Sigmoid colon (tissue), 6 donors: ENCODE measurements at regions not wholly inside any gene's neighbourhood (a gene's known extent, or its start where the extent isn't known, plus 50 kb on each side); places are given as distances from the start of the nearest gene placed in this dataset.
"Not testable (repeated sequence)": the region's sequence is repeated elsewhere in the genome, so short reads cannot be mapped to it uniquely, and the experiment has no call there.

ENCODE experiments used
- DNase-seq: peaks from one replicate; pipeline ENCODE4 v3.0.0-alpha.2; 2019
- H3K27ac ChIP-seq, 4 donors: fragments of 200-600 bp; sonication (generic); one replicate each; pipeline ENCODE4 v1.5.1; 2016 to 2019; ENCODE audit warnings: mild to moderate bottlenecking in 1 of 4
- H3K27me3 ChIP-seq, 3 donors: fragments of 200-600 bp; sonication (generic); one replicate each; pipeline ENCODE4 v1.5.1; 2019; ENCODE audit warnings: mild to moderate bottlenecking in 1 of 3
- H3K36me3 ChIP-seq, 4 donors: fragments of 200-600 bp; sonication (generic); one replicate each; pipeline ENCODE4 v1.5.1; 2016 to 2019
- H3K4me1 ChIP-seq, 4 donors: fragments of 200-600 bp; sonication (generic); one replicate each; pipeline ENCODE4 v1.5.1; 2017 to 2019
- H3K4me3 ChIP-seq, 4 donors: fragments of 200-600 bp; sonication (generic); one replicate each; pipeline ENCODE4 v1.5.1; 2017 to 2019; ENCODE audit warnings: mild to moderate bottlenecking in 2 of 4, moderate library complexity in 1 of 4
- H3K9me3 ChIP-seq, 4 donors: fragments of 200-600 bp in 3 of 4; sonication (generic) in 3 of 4; one replicate each; pipeline versions ENCODE4 v1.5.1 to v1.6.1; 2013 to 2019
- EP300 ChIP-seq, 4 donors: sonication (generic); formaldehyde crosslinking; IDR thresholded peaks; one replicate each; pipeline ENCODE4 v1.6.1; 2017; ENCODE audit warnings: antibody characterized with exemption in 4 of 4
- POLR2A ChIP-seq, 2 donors: fragments of 450-650 bp; IDR thresholded peaks; one replicate each; pipeline ENCODE4 v1.6.1; 2016; ENCODE audit warnings: antibody characterized with exemption in 2 of 2, mild to moderate bottlenecking in 2 of 2, moderate library complexity in 2 of 2
- POLR2AphosphoS5 ChIP-seq, 4 donors: sonication (generic); formaldehyde crosslinking; IDR thresholded peaks; one replicate each; pipeline ENCODE4 v1.6.1; 2017; ENCODE audit warnings: antibody characterized with exemption in 4 of 4
- whole genome bisulfite sequencing, 2 donors: extraction: QIAGEN DNeasy Blood & Tissue Kit; methylation state at CpG; one replicate each; pipeline ENCODE4 v1.1.7; 2013; 5-methylcytosine and 5-hydroxymethylcytosine counted together
- intact Hi-C: fragments of 100-400 bp; cut with DNase I; formaldehyde crosslinking; loops from one replicate; pipeline ENCODE4 v1.15.1; 2023
- TF ChIP-seq, protein P1 (sequence below), 4 experiments: fragments of 450-650 bp in 3 of 4; fragments of 200-600 bp in 1 of 4; IDR thresholded peaks; one replicate each; pipeline ENCODE4 v1.5.1; 2016 to 2019; ENCODE audit warnings: antibody characterized with exemption in 4 of 4, mild to moderate bottlenecking in 3 of 4, moderate library complexity in 2 of 4
- donor health status: healthy with polysubstance abuse.
- donor health status: healthy.

DNA sequence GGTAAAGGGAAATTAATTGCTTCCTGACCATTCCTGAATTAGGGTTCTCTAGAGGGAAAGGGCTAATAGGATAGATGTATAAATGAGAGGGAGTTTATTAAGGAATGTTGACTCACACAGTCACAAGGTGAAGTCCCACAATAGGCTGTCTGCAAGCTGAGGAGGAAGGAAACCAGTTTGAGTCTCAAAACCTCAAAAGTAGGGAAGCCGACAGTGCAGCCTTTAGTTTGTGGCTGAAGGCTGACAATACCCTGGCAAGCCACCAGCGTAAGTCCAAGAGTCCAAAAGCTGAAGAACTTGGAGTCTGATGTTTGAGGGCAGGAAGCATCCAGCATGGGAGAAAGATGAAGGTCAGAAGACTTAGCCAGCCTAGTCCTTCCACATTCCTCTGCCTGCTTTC lies 1340.8 kb downstream of the RPIA start:
- H3K4me3 ChIP-seq, intact Hi-C loops, H3K9me3 ChIP-seq, H3K4me1 ChIP-seq, H3K27ac ChIP-seq, H3K27me3 ChIP-seq, H3K36me3 ChIP-seq, DNase-seq: not testable (repeated sequence)
- WGBS, 2 donors, result 43 to 57% methylated on average over 2 of the region's 2 CpGs

DNA sequence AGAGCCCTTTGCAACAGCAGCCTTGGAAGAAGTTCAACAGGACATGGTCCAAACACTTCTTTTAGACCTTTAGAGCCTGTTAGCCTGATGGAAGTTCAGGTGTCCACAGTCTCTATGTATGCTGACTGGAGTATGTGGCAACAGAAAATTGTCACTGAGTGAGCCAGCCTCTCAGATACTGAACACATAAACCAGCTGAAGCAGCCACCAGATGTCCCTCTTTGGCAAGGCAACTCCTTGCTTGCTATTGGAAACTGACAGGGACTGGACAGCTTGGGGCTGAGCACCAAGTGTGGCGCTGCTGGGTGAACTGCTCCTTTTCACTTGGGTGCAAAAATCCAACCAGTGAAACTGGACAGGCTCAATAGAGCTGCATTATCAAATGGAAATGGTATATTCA lies 1344.9 kb downstream of the RPIA start:
- H3K9me3 ChIP-seq, DNase-seq, H3K27me3 ChIP-seq, H3K4me3 ChIP-seq, H3K4me1 ChIP-seq, intact Hi-C loops, H3K27ac ChIP-seq, H3K36me3 ChIP-seq: not testable (repeated sequence)
- WGBS, 2 donors, result 57 to 65% methylated on average over 1 of the region's 1 CpG

DNA sequence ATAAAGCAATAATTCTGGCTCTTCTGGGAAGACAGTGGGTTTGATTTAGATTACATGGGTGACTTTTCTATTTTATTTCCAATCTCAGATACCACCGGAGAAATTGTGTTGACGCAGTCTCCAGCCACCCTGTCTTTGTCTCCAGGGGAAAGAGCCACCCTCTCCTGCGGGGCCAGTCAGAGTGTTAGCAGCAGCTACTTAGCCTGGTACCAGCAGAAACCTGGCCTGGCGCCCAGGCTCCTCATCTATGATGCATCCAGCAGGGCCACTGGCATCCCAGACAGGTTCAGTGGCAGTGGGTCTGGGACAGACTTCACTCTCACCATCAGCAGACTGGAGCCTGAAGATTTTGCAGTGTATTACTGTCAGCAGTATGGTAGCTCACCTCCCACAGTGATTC lies 1347.6 kb downstream of the RPIA start:
- H3K27me3 ChIP-seq, H3K4me1 ChIP-seq, H3K27ac ChIP-seq, H3K9me3 ChIP-seq, H3K36me3 ChIP-seq, DNase-seq, intact Hi-C loops, H3K4me3 ChIP-seq: not testable (repeated sequence)
- WGBS, 2 donors, result 74 to 86% methylated on average over 4 of the region's 4 CpGs

DNA sequence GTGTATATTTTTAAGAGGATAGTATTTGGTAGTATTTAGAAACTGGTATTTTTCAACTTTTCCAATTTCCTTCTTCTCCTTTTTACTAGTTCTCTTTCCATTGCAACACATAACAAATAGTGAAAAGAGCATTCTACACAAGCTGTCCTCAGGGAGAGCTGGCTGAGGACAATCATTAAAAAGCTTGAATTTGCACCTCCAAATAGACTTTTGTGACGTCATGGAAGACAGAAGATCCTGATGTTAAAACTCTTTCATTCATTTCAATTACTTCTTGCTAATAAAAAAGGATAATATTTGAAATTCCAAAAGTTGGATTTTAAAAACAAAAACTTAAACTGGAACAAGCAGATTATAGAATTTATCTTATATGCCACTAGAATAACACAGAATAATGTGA lies 1356.3 kb downstream of the RPIA start:
- intact Hi-C loops, H3K9me3 ChIP-seq, H3K36me3 ChIP-seq, H3K27ac ChIP-seq, H3K4me1 ChIP-seq, H3K4me3 ChIP-seq, DNase-seq, H3K27me3 ChIP-seq: not testable (repeated sequence)
- 31 to 67% methylated on average over 1 of the region's 1 CpG for WGBS, 2 donors

DNA sequence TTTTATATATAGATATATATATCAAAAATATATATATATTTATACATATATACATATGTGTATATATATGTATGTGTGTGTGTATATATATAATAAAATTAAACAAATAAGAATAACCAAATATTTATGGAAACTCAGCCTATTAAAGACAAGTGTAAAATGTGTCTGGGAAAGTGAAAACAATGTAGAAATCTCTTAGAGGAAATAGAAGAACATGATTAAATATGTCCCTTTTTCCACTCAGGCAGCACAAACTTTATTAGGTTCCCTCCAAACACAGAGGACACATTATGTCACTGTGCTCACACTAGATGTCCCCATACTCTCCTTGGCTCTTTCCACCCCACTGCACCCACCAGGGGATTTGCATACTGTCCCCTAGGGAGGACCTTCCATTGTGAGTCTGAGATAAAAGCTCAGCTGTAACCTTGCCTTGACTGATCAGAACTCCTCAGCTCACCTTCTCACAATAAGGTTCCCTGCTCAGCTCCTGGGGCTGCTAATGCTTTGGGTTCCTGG lies 1360.7 kb downstream of the RPIA start:
- intact Hi-C loops, H3K9me3 ChIP-seq, DNase-seq, H3K27me3 ChIP-seq, H3K4me3 ChIP-seq, H3K36me3 ChIP-seq, H3K4me1 ChIP-seq, H3K27ac ChIP-seq: not testable (repeated sequence)

DNA sequence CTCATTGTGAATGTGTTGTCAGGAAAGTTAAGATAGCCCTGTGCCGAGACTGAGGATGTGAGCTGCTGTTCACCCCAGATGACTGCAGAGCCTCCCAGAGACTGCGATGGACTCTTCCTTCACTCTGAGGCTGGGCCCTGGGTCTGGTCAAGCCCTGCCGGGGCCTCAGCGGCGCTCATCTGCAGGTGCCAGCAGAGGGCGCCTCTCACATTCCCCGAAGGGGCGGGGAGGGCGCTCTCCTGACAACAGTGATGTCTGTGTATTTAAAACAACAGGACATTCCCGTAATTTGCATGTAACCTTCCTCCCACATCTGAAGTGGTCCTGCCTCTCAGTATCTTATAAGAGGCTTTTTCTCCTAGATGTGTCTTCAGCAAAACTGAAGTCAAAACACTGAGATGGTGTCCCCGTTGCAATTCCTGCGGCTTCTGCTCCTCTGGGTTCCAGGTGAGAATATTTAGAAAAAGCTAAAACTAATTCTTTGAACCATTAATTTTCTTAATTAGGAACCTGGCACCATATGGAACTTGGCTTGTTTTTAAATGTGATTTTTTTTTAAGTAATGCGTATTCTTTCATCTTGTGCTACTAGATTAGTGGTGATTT lies 1377.9 kb downstream of the RPIA start:
- H3K27me3 ChIP-seq, result peaks cover 0 to 12% (median 0%) of the 10 kb centered on the region in 3 donors
- no peaks in the 10 kb centered on the region for H3K36me3 ChIP-seq
- TF ChIP-seq POLR2A (IDR thresholded peaks at IDR 0.05) (no peak), POLR2AphosphoS5 (IDR thresholded peaks at IDR 0.05) (no peak), EP300 (IDR thresholded peaks at IDR 0.05) (no peak)
- TF ChIP-seq, protein P1, sequence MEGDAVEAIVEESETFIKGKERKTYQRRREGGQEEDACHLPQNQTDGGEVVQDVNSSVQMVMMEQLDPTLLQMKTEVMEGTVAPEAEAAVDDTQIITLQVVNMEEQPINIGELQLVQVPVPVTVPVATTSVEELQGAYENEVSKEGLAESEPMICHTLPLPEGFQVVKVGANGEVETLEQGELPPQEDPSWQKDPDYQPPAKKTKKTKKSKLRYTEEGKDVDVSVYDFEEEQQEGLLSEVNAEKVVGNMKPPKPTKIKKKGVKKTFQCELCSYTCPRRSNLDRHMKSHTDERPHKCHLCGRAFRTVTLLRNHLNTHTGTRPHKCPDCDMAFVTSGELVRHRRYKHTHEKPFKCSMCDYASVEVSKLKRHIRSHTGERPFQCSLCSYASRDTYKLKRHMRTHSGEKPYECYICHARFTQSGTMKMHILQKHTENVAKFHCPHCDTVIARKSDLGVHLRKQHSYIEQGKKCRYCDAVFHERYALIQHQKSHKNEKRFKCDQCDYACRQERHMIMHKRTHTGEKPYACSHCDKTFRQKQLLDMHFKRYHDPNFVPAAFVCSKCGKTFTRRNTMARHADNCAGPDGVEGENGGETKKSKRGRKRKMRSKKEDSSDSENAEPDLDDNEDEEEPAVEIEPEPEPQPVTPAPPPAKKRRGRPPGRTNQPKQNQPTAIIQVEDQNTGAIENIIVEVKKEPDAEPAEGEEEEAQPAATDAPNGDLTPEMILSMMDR (IDR thresholded peaks at IDR 0.05), result no peak
- H3K4me1 ChIP-seq, result no peaks in the 10 kb centered on the region
- no peak overlapping the region for H3K4me3 ChIP-seq
- WGBS, 2 donors, result 26 to 36% methylated on average over 13 of the region's 13 CpGs
- DNase-seq, result no peak
- intact Hi-C loops, result no loop called here
- H3K9me3 ChIP-seq, result no peaks in the 10 kb centered on the region
- no peak overlapping the region for H3K27ac ChIP-seq

DNA sequence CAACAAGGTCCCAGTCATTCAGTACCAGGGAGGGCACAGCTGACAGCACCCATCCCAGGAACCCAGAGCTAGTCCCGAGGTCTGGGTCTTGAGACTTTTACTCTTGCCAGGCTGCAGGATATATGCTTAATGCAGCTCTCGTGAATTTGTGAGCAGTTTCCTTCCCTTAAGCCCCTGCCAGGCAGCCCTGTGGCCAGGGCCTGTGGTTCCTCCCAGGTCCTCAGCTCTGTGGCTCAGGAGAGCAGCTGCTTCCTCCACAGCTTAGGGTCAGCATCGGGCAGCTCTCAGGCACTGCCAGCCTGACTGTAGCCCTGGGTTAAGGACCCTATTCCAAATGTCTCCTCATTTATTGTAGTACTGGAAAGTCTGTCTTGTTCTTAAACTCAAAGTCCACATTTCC lies 1384.8 kb downstream of the RPIA start:
- H3K4me3 ChIP-seq, result no peak overlapping the region
- H3K9me3 ChIP-seq, result no peaks in the 10 kb centered on the region
- no peaks in the 10 kb centered on the region for H3K36me3 ChIP-seq
- no peak for DNase-seq
- no peaks in the 10 kb centered on the region for H3K4me1 ChIP-seq
- H3K27me3 ChIP-seq, result peaks cover 0 to 15% (median 0%) of the 10 kb centered on the region in 3 donors
- intact Hi-C loops, result no loop called here
- TF ChIP-seq EP300 (IDR thresholded peaks at IDR 0.05), result no peak
- no peak for TF ChIP-seq POLR2A (IDR thresholded peaks at IDR 0.05)
- TF ChIP-seq, protein P1 (IDR thresholded peaks at IDR 0.05), result no peak
- no peak for TF ChIP-seq POLR2AphosphoS5 (IDR thresholded peaks at IDR 0.05)
- no peak overlapping the region for H3K27ac ChIP-seq
- WGBS, 2 donors, result 31 to 62% methylated on average over 3 of the region's 3 CpGs
